ENCODE measurements at regions not wholly inside any gene's neighbourhood (a gene's known extent, or its start where the extent isn't known, plus 50 kb on each side); places are given as distances from the start of the nearest gene placed in this dataset.

- DNase-seq (ENCODE audit: low read depth in 2 of 2) = no peak
Observed at GRCh38 chr21:38556390-38556789, 58.1 kb upstream of the ERG start.

- no peak for DNase-seq (ENCODE audit: low read depth in 2 of 2)
Observed at GRCh38 chr21:38561205-38561604, 62.9 kb upstream of the ERG start.

GRCh38 chr21:38561613-38562581, 63.6 kb upstream of the ERG start:
- DNase-seq (ENCODE audit: low read depth in 2 of 2) = no peak

GRCh38 chr21:38567335-38567969, 69.2 kb upstream of the ERG start:
- DNase-seq (ENCODE audit: low read depth in 2 of 2) = peak; percentile 87

GRCh38 chr21:38567970-38568360, 69.7 kb upstream of the ERG start:
- DNase-seq (ENCODE audit: low read depth in 2 of 2) = no peak

- no peak for DNase-seq (ENCODE audit: low read depth in 2 of 2)
Observed at GRCh38 chr21:38569733-38570132, 71.5 kb upstream of the ERG start.

- DNase-seq (ENCODE audit: low read depth in 2 of 2) = no peak
Observed at GRCh38 chr21:38570596-38570995, 72.3 kb upstream of the ERG start.

GRCh38 chr21:38574895-38575575, 76.8 kb upstream of the ERG start:
- DNase-seq (ENCODE audit: low read depth in 2 of 2) = no peak

- no peak for DNase-seq (ENCODE audit: low read depth in 2 of 2)
Observed at GRCh38 chr21:38577887-38578286, 79.6 kb upstream of the ERG start.

- DNase-seq (ENCODE audit: low read depth in 2 of 2) = no peak
Observed at GRCh38 chr21:38590449-38591217, 92.4 kb upstream of the ERG start.

GRCh38 chr21:38591218-38591537, 92.9 kb upstream of the ERG start:
- no peak for DNase-seq (ENCODE audit: low read depth in 2 of 2)

- DNase-seq (ENCODE audit: low read depth in 2 of 2) = no peak
Observed at GRCh38 chr21:38596264-38597042, 98.2 kb upstream of the ERG start.

- DNase-seq (ENCODE audit: low read depth in 2 of 2) = no peak
Observed at GRCh38 chr21:38597421-38597820, 99.1 kb upstream of the ERG start.

- no peak for DNase-seq (ENCODE audit: low read depth in 2 of 2)
Observed at GRCh38 chr21:38598413-38598812, 100.1 kb upstream of the ERG start.

GRCh38 chr21:38599381-38599975, 101.2 kb upstream of the ERG start:
- no peak for DNase-seq (ENCODE audit: low read depth in 2 of 2)

- no peak for DNase-seq (ENCODE audit: low read depth in 2 of 2)
Observed at GRCh38 chr21:38600106-38600505, 101.8 kb upstream of the ERG start.

GRCh38 chr21:38605236-38605635, 107.0 kb upstream of the ERG start:
- DNase-seq (ENCODE audit: low read depth in 2 of 2) = no peak

- no peak for DNase-seq (ENCODE audit: low read depth in 2 of 2)
Observed at GRCh38 chr21:38609580-38609979, 111.3 kb upstream of the ERG start.

GRCh38 chr21:38610623-38611251, 112.5 kb upstream of the ERG start:
- DNase-seq (ENCODE audit: low read depth in 2 of 2) = no peak

- no peak for DNase-seq (ENCODE audit: low read depth in 2 of 2)
Observed at GRCh38 chr21:38611277-38611676, 113.0 kb upstream of the ERG start.
